ENCODE measurements at regions not wholly inside any gene's neighbourhood (a gene's known extent, or its start where the extent isn't known, plus 50 kb on each side); places are given as distances from the start of the nearest gene placed in this dataset.

- TF ChIP-seq ZNF282 (IDR thresholded peaks at IDR 0.05; ENCODE audit: partially characterized antibody) (no peak), BHLHE40 (IDR thresholded peaks at IDR 0.05; ENCODE audit: low read length) (no peak), ZNF749 (CRISPR knock-in tag; IDR thresholded peaks at IDR 0.05; ENCODE audit: borderline replicate concordance) (no peak), MTF1 (CRISPR knock-in tag; IDR thresholded peaks at IDR 0.05) (no peak), ZNF792 (CRISPR knock-in tag; IDR thresholded peaks at IDR 0.05) (no peak)
- TF ChIP-seq, protein P1, sequence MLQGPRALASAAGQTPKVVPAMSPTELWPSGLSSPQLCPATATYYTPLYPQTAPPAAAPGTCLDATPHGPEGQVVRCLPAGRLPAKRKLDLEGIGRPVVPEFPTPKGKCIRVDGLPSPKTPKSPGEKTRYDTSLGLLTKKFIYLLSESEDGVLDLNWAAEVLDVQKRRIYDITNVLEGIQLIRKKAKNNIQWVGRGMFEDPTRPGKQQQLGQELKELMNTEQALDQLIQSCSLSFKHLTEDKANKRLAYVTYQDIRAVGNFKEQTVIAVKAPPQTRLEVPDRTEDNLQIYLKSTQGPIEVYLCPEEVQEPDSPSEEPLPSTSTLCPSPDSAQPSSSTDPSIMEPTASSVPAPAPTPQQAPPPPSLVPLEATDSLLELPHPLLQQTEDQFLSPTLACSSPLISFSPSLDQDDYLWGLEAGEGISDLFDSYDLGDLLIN (CRISPR knock-in tag; IDR thresholded peaks at IDR 0.05; ENCODE audit: borderline replicate concordance) = no peak
- TF ChIP-seq, protein P2, sequence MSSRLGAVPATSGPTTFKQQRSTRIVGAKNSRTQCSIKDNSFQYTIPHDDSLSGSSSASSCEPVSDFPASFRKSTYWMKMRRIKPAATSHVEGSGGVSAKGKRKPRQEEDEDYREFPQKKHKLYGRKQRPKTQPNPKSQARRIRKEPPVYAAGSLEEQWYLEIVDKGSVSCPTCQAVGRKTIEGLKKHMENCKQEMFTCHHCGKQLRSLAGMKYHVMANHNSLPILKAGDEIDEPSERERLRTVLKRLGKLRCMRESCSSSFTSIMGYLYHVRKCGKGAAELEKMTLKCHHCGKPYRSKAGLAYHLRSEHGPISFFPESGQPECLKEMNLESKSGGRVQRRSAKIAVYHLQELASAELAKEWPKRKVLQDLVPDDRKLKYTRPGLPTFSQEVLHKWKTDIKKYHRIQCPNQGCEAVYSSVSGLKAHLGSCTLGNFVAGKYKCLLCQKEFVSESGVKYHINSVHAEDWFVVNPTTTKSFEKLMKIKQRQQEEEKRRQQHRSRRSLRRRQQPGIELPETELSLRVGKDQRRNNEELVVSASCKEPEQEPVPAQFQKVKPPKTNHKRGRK (CRISPR knock-in tag; IDR thresholded peaks at IDR 0.05) = no peak
Observed at GRCh38 chr1:214792527-214793186, 189.7 kb downstream of the CENPF start.

Measured in HepG2 (cell line).